Fibroblast of lung (primary cell): ENCODE measurements at regions not wholly inside any gene's neighbourhood (a gene's known extent, or its start where the extent isn't known, plus 50 kb on each side); places are given as distances from the start of the nearest gene placed in this dataset.

Experiments
- DNase-seq, 2 donors: peaks; one replicate each; pipeline versions ENCODE4 v3.0.0 to v3.0.0-alpha.2; 2010; ENCODE audit warnings: low read depth in 2 of 2
- H2AFZ ChIP-seq: 2 replicates; pipeline ENCODE4 v1.5.1; 2012; ENCODE audit warnings: low read length, control low read depth, inconsistent platforms
- H3K27ac ChIP-seq: 2 replicates; pipeline ENCODE4 v1.5.1; 2011; ENCODE audit warnings: low read length, control low read depth; ENCODE audit not compliant: insufficient read depth
- H3K27me3 ChIP-seq: 2 replicates; pipeline ENCODE4 v1.5.1; 2011; ENCODE audit warnings: mild to moderate bottlenecking, low read length; ENCODE audit not compliant: control insufficient read depth, insufficient read depth
- H3K36me3 ChIP-seq: 2 replicates; pipeline ENCODE4 v1.5.1; 2011; ENCODE audit warnings: low read length; ENCODE audit not compliant: control insufficient read depth, insufficient read depth
- H3K4me1 ChIP-seq: 2 replicates; pipeline ENCODE4 v1.5.1; 2011; ENCODE audit warnings: low read length; ENCODE audit not compliant: control insufficient read depth, insufficient read depth; ENCODE audit errors: extremely low read depth
- H3K4me2 ChIP-seq: 2 replicates; pipeline ENCODE4 v1.5.1; 2011; ENCODE audit warnings: low read length, control low read depth; ENCODE audit not compliant: insufficient read depth; ENCODE audit errors: extremely low read depth
- H3K4me3 ChIP-seq, 4 experiments: fragments of 200-600 bp in 1 of 4; sonication (generic) in 1 of 4; replicated peaks in 1 of 4; 2 replicates each; pipeline ENCODE4 v1.5.1; 2011 to 2016; ENCODE audit warnings: low read length in 4 of 4, low read depth in 3 of 4, mild to moderate bottlenecking in 3 of 4, control low read depth in 2 of 4, inconsistent platforms in 1 of 4, mixed read lengths in 1 of 4; ENCODE audit not compliant: insufficient read depth in 1 of 4; ENCODE audit errors: control extremely low read depth in 1 of 4
- H3K79me2 ChIP-seq: 2 replicates; pipeline ENCODE4 v1.5.1; 2012; ENCODE audit warnings: mild to moderate bottlenecking, low read length, inconsistent platforms; ENCODE audit not compliant: control insufficient read depth, insufficient read depth
- H3K9ac ChIP-seq: 2 replicates; pipeline ENCODE4 v1.5.1; 2011; ENCODE audit warnings: mild to moderate bottlenecking, low read length, control low read depth; ENCODE audit not compliant: insufficient read depth
- H3K9me3 ChIP-seq: 2 replicates; pipeline ENCODE4 v1.5.1; 2012; ENCODE audit warnings: low read depth, low read length; ENCODE audit not compliant: control insufficient read depth, insufficient read depth
- H4K20me1 ChIP-seq: 2 replicates; pipeline ENCODE4 v1.5.1; 2011; ENCODE audit warnings: low read length; ENCODE audit not compliant: control insufficient read depth, insufficient read depth; ENCODE audit errors: extremely low read depth
- CTCF ChIP-seq, 2 donors: IDR thresholded peaks in 1 of 2; conservative IDR thresholded peaks in 1 of 2; 1 replicate in 1 of 2; 2 replicates in 1 of 2; pipeline ENCODE4 v1.5.1; 2011 to 2012; ENCODE audit warnings: low read length in 2 of 2, control low read depth in 1 of 2, inconsistent platforms in 1 of 2, low read depth in 1 of 2, mild to moderate bottlenecking in 1 of 2
- EZH2 ChIP-seq: IDR thresholded peaks from 2 replicates; pipeline ENCODE4 v1.5.1; 2012; ENCODE audit warnings: low read length, control low read depth, mild to moderate bottlenecking; ENCODE audit errors: missing control alignments

- no peak overlapping the region for H3K4me3 ChIP-seq
- H4K20me1 ChIP-seq = no peaks in the 10 kb centered on the region
- no peaks in the 10 kb centered on the region for H3K79me2 ChIP-seq
- no peaks in the 10 kb centered on the region for H3K9me3 ChIP-seq
- no peak for TF ChIP-seq EZH2
- TF ChIP-seq CTCF (conservative IDR thresholded peaks at IDR 0.05 in 1 of 2, IDR thresholded peaks at IDR 0.05 in 1 of 2; ENCODE audit: low read depth in 1 of 2, low read length in 2 of 2) = no peak
- H3K27me3 ChIP-seq = no peaks in the 10 kb centered on the region
- H3K27ac ChIP-seq = no peak overlapping the region
- H3K4me1 ChIP-seq = no peaks in the 10 kb centered on the region
- DNase-seq = peak; percentile 45 to 80
- no peak overlapping the region for H3K4me2 ChIP-seq
- no peaks in the 10 kb centered on the region for H3K36me3 ChIP-seq
- H2AFZ ChIP-seq = no peak overlapping the region
- no peak overlapping the region for H3K9ac ChIP-seq
These were observed 353.6 kb upstream of the RPS6KA3 start for GRCh38 chrX:20620306-20620705.

- no peak for TF ChIP-seq CTCF (conservative IDR thresholded peaks at IDR 0.05 in 1 of 2, IDR thresholded peaks at IDR 0.05 in 1 of 2; ENCODE audit: low read depth in 1 of 2, low read length in 2 of 2)
- no peak for TF ChIP-seq EZH2
- no peak overlapping the region for H3K27ac ChIP-seq
- no peaks in the 10 kb centered on the region for H3K27me3 ChIP-seq
- no peaks in the 10 kb centered on the region for H3K9me3 ChIP-seq
- no peak for DNase-seq
- no peaks in the 10 kb centered on the region for H3K4me1 ChIP-seq
- H3K9ac ChIP-seq = no peak overlapping the region
- no peaks in the 10 kb centered on the region for H4K20me1 ChIP-seq
- no peaks in the 10 kb centered on the region for H3K36me3 ChIP-seq
- H3K4me2 ChIP-seq = no peak overlapping the region
- no peak overlapping the region for H3K4me3 ChIP-seq
- H2AFZ ChIP-seq = no peak overlapping the region
- H3K79me2 ChIP-seq = no peaks in the 10 kb centered on the region
These were observed 343.3 kb upstream of the RPS6KA3 start for GRCh38 chrX:20609916-20610415.

DNA sequence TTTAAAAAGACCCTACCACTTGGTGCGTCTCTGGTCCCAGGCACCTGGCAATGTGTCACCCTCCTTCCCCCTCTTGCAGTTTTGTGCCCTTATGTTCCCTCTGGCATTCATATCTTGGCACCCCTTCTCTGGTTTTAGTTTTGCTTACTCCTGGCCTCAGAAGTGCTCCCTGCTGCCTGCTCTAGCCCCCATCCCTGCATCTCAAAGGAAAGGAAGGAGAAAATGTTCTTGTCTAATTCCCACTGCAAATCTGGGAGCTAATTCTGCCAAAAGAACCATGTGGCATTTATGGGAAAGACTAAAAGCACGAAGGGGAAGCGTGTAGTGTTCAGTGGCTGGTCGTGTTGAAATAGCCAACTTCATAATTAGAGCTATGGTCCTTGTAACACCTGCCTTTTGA is 340.1 kb upstream of the RPS6KA3 start:
- TF ChIP-seq CTCF (conservative IDR thresholded peaks at IDR 0.05 in 1 of 2, IDR thresholded peaks at IDR 0.05 in 1 of 2; ENCODE audit: low read depth in 1 of 2, low read length in 2 of 2) (no peak), EZH2 (no peak)
- DNase-seq = no peak
- Histone ChIP-seq H3K27ac (no peak overlapping the region), H3K79me2 (no peaks in the 10 kb centered on the region), H3K4me1 (no peaks in the 10 kb centered on the region), H3K9ac (no peak overlapping the region), H3K4me3 (no peak overlapping the region), H4K20me1 (no peaks in the 10 kb centered on the region), H3K36me3 (no peaks in the 10 kb centered on the region), H3K9me3 (no peaks in the 10 kb centered on the region), H3K27me3 (no peaks in the 10 kb centered on the region), H3K4me2 (no peak overlapping the region), H2AFZ (no peak overlapping the region)
